Stomach (tissue), 8 donors: ENCODE measurements at regions not wholly inside any gene's neighbourhood (a gene's known extent, or its start where the extent isn't known, plus 50 kb on each side); places are given as distances from the start of the nearest gene placed in this dataset.
"Not testable (repeated sequence)": the region's sequence is repeated elsewhere in the genome, so short reads cannot be mapped to it uniquely, and the experiment has no call there.

Source experiments
- DNase-seq, 2 donors: peaks; one replicate each; pipeline versions ENCODE4 v3.0.0 to v3.0.0-alpha.2; 2013 to 2019
- H3K27ac ChIP-seq, 5 donors: fragments of 200-600 bp in 4 of 5; sonication (generic) in 4 of 5; one replicate each; pipeline ENCODE4 v1.5.1; 2013 to 2019; ENCODE audit warnings: mild to moderate bottlenecking in 1 of 5, moderate library complexity in 1 of 5
- H3K27me3 ChIP-seq, 3 donors: fragments of 200-600 bp; sonication (generic); one replicate each; pipeline ENCODE4 v1.5.1; 2017 to 2019; ENCODE audit warnings: mixed run types in 1 of 3
- H3K36me3 ChIP-seq, 4 donors: fragments of 200-600 bp; sonication (generic); 1 replicate in 3 of 4; 2 replicates in 1 of 4; pipeline ENCODE4 v1.5.1; 2016 to 2019
- H3K4me1 ChIP-seq, 4 donors: fragments of 200-600 bp; sonication (generic); one replicate each; pipeline ENCODE4 v1.5.1; 2016 to 2019
- H3K4me3 ChIP-seq, 4 donors: fragments of 200-600 bp; sonication (generic) in 3 of 4; one replicate each; pipeline ENCODE4 v1.5.1; 2016 to 2019; ENCODE audit warnings: mild to moderate bottlenecking in 1 of 4
- H3K9me3 ChIP-seq, 4 donors: fragments of 200-600 bp; sonication (generic); one replicate each; pipeline ENCODE4 v1.5.1; 2016 to 2019
- EP300 ChIP-seq: sonication (generic); formaldehyde crosslinking; IDR thresholded peaks from one replicate; pipeline ENCODE4 v1.6.1; 2017; ENCODE audit warnings: antibody characterized with exemption
- POLR2A ChIP-seq, 4 donors: fragments of 450-650 bp; IDR thresholded peaks; one replicate each; pipeline ENCODE4 v1.6.1; 2016; ENCODE audit warnings: antibody characterized with exemption in 4 of 4, control low read depth in 2 of 4, mild to moderate bottlenecking in 1 of 4, moderate library complexity in 1 of 4
- POLR2AphosphoS5 ChIP-seq, 3 donors: sonication (generic); formaldehyde crosslinking; IDR thresholded peaks; one replicate each; pipeline ENCODE4 v1.6.1; 2016; ENCODE audit warnings: antibody characterized with exemption in 3 of 3
- WGBS, 5 donors: extraction: QIAGEN DNeasy Blood & Tissue Kit in 3 of 5; methylation state at CpG; one replicate each; pipeline versions ENCODE4 v1.1.5 to v1.1.7; 2013 to 2018; 5-methylcytosine and 5-hydroxymethylcytosine counted together
- intact Hi-C: fragments of 100-400 bp; cut with DNase I; formaldehyde crosslinking; loops from one replicate; pipeline ENCODE4 v1.15.1; 2023; ENCODE audit warnings: low total_unique reads
- TF ChIP-seq, protein P1 (sequence below), 7 experiments: fragments of 450-650 bp in 4 of 7; fragments of 200-600 bp in 3 of 7; sonication (generic) in 3 of 7; IDR thresholded peaks; one replicate each; pipeline ENCODE4 v1.5.1; 2016 to 2019; ENCODE audit warnings: antibody characterized with exemption in 7 of 7, control low read depth in 2 of 7, mild to moderate bottlenecking in 1 of 7
- donor health status: healthy with polysubstance abuse.
- donor health status: Bipolar disorder and iron deficiency.
- donor health status: healthy.

DNA sequence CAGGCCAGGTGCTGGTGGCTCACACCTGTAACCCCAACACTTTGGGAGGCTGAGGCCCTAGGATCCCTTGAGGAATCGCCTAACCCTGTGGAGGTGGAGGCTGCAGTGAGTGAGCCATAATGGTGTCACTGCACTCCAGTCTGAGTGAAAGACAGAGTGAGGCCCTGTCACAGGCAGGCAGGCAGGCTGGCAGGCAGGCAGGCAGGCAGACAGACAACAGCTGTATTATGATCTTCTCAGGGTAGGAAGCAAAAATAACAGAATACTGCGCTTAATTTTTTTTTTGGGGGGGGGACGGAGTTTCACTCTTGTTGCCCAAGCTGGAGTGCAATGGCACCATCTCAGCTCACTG lies 3901.6 kb upstream of the OR11H1 start:
- Histone ChIP-seq H3K9me3 (peaks cover 48 to 87% (median 78%) of the 10 kb centered on the region in 4 donors), H3K27ac (no peak overlapping the region), H3K27me3 (no peaks in the 10 kb centered on the region), H3K36me3 (no peaks in the 10 kb centered on the region), H3K4me1 (no peaks in the 10 kb centered on the region), H3K4me3 (no peak overlapping the region)
- intact Hi-C loops, result no loop called here
- DNase-seq, result no peak
- TF ChIP-seq EP300 (no peak), POLR2A (IDR thresholded peaks at IDR 0.05) (no peak), POLR2AphosphoS5 (IDR thresholded peaks at IDR 0.05) (no peak)
- TF ChIP-seq, protein P1, sequence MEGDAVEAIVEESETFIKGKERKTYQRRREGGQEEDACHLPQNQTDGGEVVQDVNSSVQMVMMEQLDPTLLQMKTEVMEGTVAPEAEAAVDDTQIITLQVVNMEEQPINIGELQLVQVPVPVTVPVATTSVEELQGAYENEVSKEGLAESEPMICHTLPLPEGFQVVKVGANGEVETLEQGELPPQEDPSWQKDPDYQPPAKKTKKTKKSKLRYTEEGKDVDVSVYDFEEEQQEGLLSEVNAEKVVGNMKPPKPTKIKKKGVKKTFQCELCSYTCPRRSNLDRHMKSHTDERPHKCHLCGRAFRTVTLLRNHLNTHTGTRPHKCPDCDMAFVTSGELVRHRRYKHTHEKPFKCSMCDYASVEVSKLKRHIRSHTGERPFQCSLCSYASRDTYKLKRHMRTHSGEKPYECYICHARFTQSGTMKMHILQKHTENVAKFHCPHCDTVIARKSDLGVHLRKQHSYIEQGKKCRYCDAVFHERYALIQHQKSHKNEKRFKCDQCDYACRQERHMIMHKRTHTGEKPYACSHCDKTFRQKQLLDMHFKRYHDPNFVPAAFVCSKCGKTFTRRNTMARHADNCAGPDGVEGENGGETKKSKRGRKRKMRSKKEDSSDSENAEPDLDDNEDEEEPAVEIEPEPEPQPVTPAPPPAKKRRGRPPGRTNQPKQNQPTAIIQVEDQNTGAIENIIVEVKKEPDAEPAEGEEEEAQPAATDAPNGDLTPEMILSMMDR (IDR thresholded peaks at IDR 0.05), result no peak
- WGBS, 5 donors, result 81 to 92% (median 89%) methylated on average over 3 of the region's 3 CpGs

GRCh38 chr22:11627036-11627435 lies 3901.0 kb upstream of the OR11H1 start:
- H3K36me3 ChIP-seq, H3K4me1 ChIP-seq, H3K4me3 ChIP-seq, H3K27me3 ChIP-seq, H3K27ac ChIP-seq, intact Hi-C loops, DNase-seq: not testable (repeated sequence)
- peaks cover 47 to 81% (median 72%) of the 10 kb centered on the region in 4 donors for H3K9me3 ChIP-seq
- 90 to 93% (median 92%) methylated on average over 20 of the region's 20 CpGs for whole genome bisulfite sequencing, 5 donors

DNA sequence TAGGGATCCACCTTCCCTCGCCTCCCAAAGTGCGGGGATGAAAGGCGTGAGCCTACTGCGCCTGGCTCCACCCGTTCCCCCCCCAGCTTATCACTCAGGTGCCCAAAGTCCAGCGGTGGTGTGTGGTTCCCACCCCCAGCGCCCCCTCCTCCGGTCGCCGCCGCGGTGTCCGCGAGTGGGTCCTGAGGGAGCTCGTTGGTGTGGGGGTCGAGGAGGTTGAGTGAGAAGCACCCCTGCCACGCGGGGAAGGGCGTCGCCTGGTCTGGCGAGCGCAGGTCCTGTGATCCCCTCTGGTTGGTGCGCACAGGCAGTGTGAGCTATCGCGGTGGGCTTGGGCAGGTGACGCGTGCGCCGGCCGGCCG lies 3900.6 kb upstream of the OR11H1 start:
- no peak for TF ChIP-seq POLR2A (IDR thresholded peaks at IDR 0.05)
- TF ChIP-seq, protein P1 (IDR thresholded peaks at IDR 0.05), result no peak
- TF ChIP-seq EP300, result no peak
- TF ChIP-seq POLR2AphosphoS5 (IDR thresholded peaks at IDR 0.05), result no peak
- H3K4me3 ChIP-seq, result no peak overlapping the region
- 89 to 96% (median 93%) methylated on average over 31 of the region's 31 CpGs for WGBS, 5 donors
- H3K4me1 ChIP-seq, result no peaks in the 10 kb centered on the region
- no peak for DNase-seq
- no peak overlapping the region for H3K27ac ChIP-seq
- H3K27me3 ChIP-seq, result no peaks in the 10 kb centered on the region
- intact Hi-C loops, result no loop called here
- H3K36me3 ChIP-seq, result no peaks in the 10 kb centered on the region
- peaks cover 47 to 79% (median 71%) of the 10 kb centered on the region in 4 donors for H3K9me3 ChIP-seq

DNA sequence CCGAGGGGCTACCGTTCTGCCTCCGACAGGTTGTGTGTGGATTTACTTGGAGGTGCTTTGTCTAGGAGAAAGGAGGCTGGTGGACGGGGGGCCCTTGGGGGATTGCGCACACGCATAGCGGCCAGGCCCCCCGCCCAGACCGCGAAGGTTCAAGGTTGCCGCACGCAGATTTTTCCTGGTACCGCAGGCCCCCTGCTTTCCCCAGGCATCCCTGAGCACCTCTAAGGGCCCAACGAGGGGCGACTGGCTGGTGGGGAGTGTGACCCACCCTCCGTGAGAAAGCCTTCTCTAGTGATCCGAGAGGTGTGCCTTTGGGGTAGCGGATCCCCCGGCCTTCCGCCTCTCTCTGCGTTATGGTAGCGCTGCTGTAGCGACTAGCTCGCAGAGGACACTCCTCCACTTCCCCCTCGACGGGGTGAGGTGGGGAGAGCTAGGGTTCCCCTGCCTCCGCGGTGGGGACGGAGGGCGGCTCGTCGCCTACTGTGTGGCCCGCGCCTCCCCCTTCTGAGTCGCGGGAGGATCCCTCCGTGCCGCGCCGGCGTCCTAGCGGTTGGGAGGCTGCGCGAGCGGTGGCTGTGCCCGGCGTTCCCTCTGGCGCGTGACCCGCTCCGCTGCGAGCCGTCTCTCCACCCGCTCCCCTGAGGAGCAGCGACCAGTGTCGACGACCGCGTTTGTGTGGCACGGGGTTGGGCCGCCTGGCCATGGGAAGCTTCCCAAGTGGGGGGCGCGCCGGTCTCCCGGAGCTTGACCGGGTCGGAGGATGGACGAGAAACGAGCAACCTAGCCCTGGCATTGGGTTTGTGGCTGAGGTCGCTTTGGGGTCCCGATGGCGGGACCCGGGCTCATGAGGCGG lies 3900.0 kb upstream of the OR11H1 start:
- TF ChIP-seq POLR2AphosphoS5 (IDR thresholded peaks at IDR 0.05) (no peak), POLR2A (IDR thresholded peaks at IDR 0.05) (no peak), EP300 (no peak)
- TF ChIP-seq, protein P1 (IDR thresholded peaks at IDR 0.05), result no peak
- DNase-seq, result no peak
- H3K9me3 ChIP-seq, result peaks cover 47 to 76% (median 68%) of the 10 kb centered on the region in 4 donors
- no peaks in the 10 kb centered on the region for H3K36me3 ChIP-seq
- no peaks in the 10 kb centered on the region for H3K4me1 ChIP-seq
- no peaks in the 10 kb centered on the region for H3K27me3 ChIP-seq
- H3K27ac ChIP-seq, result no peak overlapping the region
- WGBS, 5 donors, result 88 to 94% (median 93%) methylated on average over 74 of the region's 74 CpGs
- intact Hi-C loops, result no loop called here
- no peak overlapping the region for H3K4me3 ChIP-seq
